ENCODE measurements at regions not wholly inside any gene's neighbourhood (a gene's known extent, or its start where the extent isn't known, plus 50 kb on each side); places are given as distances from the start of the nearest gene placed in this dataset.
"Not testable (repeated sequence)": the region's sequence is repeated elsewhere in the genome, so short reads cannot be mapped to it uniquely, and the experiment has no call there.

GRCh38 chr20:56730003-56730402, 100.9 kb downstream of the TFAP2C start:
- DNase-seq: no peak

DNA sequence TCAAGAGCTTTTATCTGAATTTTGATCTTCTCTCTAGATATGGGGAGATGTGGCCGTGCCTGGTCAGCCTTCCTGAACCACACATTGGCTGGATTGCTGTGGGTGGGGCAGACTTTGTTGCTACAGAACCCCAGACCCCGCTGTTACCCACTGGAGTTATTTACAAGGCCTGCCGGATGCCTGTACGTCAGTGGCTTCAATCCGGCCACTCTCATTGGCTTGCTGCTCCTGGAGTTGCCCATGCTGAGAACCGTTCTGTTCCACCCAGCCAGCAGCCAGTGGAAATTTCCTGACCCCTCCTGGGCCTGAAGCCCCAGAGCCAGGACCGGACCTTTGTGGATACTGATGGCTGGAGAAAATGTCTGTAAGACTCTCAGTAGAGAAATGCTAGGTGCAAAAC, 101.9 kb downstream of the TFAP2C start:
- DNase-seq: no peak

DNA sequence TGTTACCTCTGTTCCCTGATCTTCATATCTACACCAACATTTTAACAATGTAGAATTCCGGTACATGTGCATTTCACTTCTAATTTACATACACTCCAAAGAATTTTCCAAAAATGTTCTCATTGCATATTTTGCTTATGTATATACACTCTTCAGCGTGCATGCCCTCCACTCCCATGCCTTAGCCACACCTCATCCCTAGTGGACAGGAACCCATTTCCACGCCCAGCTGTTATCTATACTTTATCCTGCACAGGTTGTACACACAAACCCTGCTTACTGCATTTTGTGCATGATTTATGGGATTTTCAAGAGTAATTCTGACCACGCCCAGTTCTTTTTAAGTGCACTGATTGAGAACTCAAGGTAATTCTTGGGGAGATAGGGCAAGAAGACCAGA, 102.4 kb downstream of the TFAP2C start:
- DNase-seq: no peak

DNA sequence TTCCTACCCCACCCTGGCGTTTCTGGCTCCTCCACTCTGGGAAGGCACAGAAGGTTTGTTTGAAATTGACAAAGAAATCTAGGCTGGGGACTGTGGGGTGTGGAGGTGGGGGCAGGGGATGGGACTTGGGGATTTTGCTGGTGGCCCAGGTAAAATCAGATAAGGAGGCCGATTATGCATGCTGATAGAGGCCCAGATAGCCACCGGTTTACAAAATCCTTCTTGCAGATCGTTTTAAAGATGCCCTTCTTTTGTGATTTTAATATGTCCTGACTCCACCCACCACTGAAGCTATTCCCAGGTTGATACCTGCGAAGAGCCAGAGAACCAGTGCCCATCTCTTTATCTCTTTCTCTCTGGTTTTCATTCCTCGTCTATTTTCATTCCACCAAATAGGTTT, 104.9 kb downstream of the TFAP2C start:
- no peak for DNase-seq

DNA sequence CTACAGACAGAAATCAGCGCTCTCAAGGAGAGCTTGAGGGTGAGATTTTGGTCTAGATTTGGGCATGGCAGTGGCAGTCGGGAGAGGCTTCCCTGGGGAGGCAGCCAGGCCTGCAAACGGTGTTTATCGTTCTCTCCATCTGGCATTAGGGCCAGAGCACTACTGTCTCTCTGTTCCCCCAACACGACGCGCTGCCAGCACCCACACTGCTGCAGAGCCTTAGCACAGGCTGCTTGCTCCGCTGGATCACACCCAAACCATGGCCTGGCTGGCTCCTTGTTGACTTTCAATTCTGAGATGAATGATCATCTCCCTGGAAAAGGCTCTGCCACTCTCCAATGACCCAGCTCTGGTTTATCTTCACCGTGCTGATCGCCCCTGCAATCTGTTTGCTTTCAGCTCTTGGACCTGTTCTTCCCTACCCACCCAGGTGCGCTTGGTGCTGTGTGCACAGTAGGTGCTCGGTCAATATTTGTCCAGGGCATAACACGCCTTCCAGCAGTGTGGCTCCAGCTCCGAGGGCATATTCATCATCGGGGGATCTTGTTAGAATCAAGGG, 106.1 kb downstream of the TFAP2C start:
- no peak for DNase-seq

DNA sequence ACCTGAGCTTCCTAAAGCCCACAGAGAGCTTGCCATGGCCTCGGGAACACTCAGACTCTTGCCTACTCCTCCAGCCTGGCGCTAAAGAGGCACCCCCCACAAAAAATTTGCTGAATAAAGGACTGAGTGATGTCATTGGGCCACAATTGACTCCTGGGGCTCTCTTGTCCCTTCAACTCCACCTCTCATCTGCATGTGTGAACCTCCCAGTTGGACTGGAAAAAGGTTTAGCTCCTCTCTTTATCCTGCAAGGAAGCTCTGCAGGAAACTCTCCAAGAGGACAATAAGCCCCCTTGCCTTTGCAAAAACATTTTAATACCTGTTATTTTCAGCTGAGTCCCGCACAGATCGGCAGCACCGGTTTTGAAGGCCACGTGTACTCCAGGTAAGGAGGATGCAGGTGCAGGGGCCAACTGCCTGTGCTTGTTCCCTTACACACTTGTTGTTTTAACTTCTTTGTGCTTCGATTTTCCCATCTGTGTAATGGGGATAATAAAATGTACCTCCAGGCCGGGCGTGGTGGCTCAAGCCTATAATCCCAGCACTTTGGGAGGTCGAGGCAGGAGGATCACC, 107.3 kb downstream of the TFAP2C start:
- DNase-seq: no peak

DNA sequence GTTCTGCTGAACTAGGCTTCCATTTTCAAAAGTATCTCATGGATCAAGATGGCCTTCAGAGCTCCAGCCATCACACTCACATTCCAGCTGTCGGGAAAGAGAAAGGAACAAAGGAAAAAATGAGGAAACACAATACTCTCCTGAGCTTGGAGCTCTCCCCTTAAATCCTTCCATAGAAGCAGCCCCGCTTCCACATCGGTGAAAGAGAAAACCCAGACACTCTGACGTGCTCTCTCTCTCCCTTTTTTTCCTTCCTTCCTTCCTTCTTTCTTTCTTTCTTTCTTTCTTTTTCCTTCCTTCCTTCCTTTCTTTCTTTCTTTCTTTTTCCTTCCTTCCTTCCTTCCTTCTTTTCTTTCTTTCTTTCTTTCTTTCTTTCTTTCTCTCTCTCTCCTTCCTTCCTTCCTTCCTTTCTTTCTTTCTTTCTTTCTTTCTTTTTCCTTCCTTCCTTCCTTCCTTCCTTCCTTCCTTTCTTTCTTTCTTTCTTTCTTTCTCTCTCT, 115.3 kb downstream of the TFAP2C start:
- not testable (repeated sequence) for DNase-seq

GRCh38 chr20:56748476-56749377, 119.6 kb downstream of the TFAP2C start:
- DNase-seq: no peak

GRCh38 chr20:56750430-56750829, 121.3 kb downstream of the TFAP2C start:
- DNase-seq: no peak

- no peak for DNase-seq
These were observed 123.2 kb downstream of the TFAP2C start for GRCh38 chr20:56752274-56752673.

DNA sequence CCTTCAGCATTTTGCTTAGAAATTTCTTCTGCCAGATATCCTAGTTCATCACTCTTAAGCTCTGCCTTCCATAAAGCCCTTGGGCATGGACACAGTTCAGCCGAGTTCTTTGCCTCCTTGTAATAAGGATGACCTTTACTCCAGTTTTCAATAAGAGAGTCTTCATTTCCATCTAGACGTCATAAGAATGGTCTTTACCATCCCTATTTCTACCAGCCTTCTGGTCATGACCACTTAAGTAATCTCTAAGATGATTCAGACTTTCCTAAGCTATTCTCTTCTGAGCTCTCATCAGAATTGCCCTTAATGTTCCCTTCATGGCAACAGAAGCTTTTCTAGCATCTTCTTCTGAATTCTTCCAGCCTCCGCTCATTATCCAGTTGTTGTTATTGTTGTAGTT, 126.1 kb downstream of the TFAP2C start:
- DNase-seq: no peak

DNA sequence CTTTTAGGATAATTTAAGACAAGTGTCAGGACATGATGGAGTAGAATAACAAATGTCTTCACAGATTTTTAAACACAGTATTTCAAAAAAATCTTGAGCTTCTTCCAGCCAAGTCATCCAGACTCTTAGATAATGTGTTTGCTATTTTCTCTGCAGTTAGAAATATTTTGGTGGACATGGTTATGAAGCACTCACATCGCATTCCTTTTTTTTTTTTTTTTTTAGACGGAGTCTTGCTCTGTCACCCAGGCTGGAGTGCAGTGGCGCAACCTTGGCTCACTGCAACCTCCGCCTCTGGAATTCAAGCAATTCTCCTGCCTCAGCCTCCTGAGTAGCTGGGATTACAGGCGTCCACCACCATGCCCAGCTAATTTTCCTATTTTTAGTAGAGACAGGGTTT, 127.6 kb downstream of the TFAP2C start:
- DNase-seq: not testable (repeated sequence)

GRCh38 chr20:56758706-56759105, 129.6 kb downstream of the TFAP2C start:
- DNase-seq: no peak

GRCh38 chr20:56759741-56760278, 130.7 kb downstream of the TFAP2C start:
- DNase-seq: no peak

DNA sequence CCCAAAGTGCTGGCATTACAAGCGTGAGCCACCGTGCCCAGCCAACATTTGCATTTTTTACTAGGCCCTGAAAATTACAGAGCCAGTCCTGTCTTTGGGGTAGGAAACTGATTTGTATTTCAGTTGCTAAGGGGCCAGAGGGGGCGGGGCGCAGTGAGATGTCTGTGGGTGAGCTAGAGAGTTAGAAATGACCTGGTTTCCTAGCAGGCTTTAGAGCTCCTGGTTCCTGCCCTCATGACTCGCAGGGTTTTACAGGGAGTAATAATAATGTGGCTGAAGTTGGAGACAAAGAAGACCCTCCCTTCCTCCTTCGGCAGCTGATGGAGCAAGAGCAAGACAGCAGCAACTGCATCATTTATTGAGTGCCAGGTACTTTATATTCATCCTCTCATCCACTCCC, 131.5 kb downstream of the TFAP2C start:
- DNase-seq: no peak

GRCh38 chr20:56761393-56761792, 132.3 kb downstream of the TFAP2C start:
- no peak for DNase-seq

DNA sequence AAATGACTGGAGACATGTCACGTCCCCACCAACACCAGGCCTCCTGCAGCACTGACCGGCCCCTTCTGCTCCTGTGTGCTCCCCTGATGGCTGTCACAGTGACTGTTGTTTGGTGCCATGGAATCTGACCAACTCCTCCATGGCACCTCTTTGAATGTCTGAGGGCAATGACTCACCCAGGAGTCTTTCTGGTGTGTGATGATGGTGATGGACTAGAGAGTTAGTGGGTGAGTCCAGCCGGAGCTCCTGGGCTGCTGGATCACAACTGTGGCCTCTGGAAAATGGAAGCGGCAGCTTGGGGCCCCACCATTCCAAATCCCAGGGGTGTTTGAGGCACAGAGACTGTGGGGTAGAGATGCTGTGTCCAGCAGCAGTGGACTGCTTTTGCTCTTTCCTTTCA, 133.3 kb downstream of the TFAP2C start:
- no peak for DNase-seq

DNA sequence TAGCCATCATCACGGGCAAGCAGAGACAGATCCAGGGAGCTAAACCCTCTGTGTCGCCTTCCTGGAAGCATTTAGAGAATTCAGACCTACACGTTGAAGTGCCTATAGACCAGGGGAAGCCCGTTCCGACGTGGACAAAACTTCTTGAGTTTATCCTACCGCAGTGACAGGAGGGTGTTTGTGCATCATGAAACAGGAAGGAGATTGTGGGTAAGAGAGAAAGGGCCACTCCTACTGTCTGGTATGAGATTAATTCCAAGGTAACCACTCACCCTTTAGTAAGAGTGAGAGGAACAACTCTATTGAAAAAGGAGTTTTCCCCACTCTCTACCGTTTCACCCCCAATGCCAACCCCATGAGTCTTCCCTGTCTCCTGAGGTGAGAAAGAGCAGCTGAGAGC, 133.7 kb downstream of the TFAP2C start:
- no peak for DNase-seq

DNA sequence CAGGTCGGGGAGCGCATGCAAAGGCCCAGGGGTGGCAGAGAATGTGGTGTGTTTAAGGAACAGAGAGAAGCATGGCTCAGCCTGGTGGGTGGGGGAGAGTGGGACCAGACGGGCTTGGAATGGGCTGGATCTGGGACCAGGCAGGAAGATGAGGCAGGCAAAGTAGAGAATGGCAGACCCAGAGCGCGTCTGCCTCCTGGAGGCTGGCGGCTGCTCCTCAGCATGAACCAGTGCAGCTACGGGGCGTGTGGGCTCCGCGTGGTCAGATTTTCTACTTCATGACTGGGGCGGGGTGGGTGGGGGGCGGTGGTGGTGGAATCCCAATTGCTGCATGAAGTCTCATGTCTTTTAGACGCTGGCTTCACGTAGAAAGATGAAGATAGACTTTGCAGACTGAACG, 135.6 kb downstream of the TFAP2C start:
- DNase-seq: no peak

GRCh38 chr20:56765172-56766073, 136.3 kb downstream of the TFAP2C start:
- DNase-seq: no peak

GRCh38 chr20:56766528-56766927, 137.4 kb downstream of the TFAP2C start:
- no peak for DNase-seq

DNA sequence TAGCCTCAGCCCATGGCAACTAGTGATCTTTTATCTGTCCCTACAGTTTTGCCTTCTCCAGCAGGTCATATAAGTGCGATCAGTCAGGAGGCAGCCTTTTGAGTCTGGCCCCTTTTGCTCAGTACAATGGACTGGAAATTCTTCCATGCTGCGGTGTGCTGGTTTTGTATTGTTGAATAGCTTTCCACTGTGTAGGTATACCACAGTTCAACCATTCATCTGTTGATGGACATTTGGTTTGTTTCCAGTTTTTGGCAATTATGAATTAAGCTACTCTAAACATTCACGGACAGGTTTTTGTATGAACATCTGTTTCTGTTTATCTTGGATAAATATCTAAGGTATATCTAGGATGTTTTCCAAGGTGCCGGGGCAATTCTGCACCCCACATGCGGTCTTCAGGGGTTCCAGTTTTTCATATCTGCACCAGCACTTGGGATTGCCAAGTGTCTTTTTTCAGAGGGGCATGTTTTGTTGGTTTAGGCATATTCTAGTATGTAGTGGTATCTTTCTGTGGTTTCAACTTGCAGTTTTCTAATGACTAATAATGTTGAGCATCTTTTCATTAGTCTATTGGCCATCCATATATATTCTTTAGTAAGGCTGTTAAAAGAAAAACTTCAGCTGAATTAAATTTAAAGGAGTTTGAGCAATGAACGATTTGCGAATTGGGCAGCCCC, 141.0 kb downstream of the TFAP2C start:
- DNase-seq: no peak
